K562 (cell line): ENCODE measurements at regions not wholly inside any gene's neighbourhood (a gene's known extent, or its start where the extent isn't known, plus 50 kb on each side); places are given as distances from the start of the nearest gene placed in this dataset.

Source experiments
- AFF1 ChIP-seq, 2 experiments: fragments of 450-650 bp; IDR thresholded peaks; 2 replicates each; pipeline ENCODE4 v1.6.1; 2018; ENCODE audit warnings: mild to moderate bottlenecking in 2 of 2, low read depth in 1 of 2; ENCODE audit not compliant: partially characterized antibody in 2 of 2
- E2F1 ChIP-seq: sonication (generic); formaldehyde crosslinking; IDR thresholded peaks from 2 replicates; pipeline ENCODE4 v1.8.1; 2023; ENCODE audit warnings: mild to moderate bottlenecking, missing genetic modification reagents, moderate library complexity
- ELK1 ChIP-seq: sonication (generic); formaldehyde crosslinking; IDR thresholded peaks from 2 replicates; pipeline ENCODE4 v1.8.1; 2022; ENCODE audit warnings: missing genetic modification reagents
- EP400 ChIP-seq: fragments of 450-650 bp; IDR thresholded peaks from 2 replicates; pipeline ENCODE4 v1.6.1; 2017; ENCODE audit warnings: antibody characterized with exemption, mild to moderate bottlenecking, moderate library complexity
- FOXK1 ChIP-seq: sonication (generic); formaldehyde crosslinking; IDR thresholded peaks from 2 replicates; pipeline ENCODE4 v1.8.0; 2022; ENCODE audit warnings: missing genetic modification reagents, mild to moderate bottlenecking, borderline replicate concordance
- KAT7 ChIP-seq: sonication (generic); formaldehyde crosslinking; IDR thresholded peaks from 2 replicates; pipeline ENCODE4 v1.8.0; 2022; ENCODE audit warnings: missing genetic modification reagents, mild to moderate bottlenecking, borderline replicate concordance
- KLF1 ChIP-seq: fragments of 450-650 bp; IDR thresholded peaks from 2 replicates; pipeline ENCODE4 v1.6.1; 2016; ENCODE audit warnings: missing genetic modification characterization, missing compliant biosample characterization
- NR0B1 ChIP-seq: fragments of 450-650 bp; IDR thresholded peaks from one replicate; pipeline ENCODE4 v1.6.1; 2018; ENCODE audit warnings: mild to moderate bottlenecking, moderate library complexity; ENCODE audit not compliant: partially characterized antibody
- PHTF2 ChIP-seq: fragments of 250-450 bp; sonication (Bioruptor Pico); IDR thresholded peaks from 2 replicates; pipeline ENCODE4 v1.5.0; 2021; ENCODE audit warnings: mild to moderate bottlenecking
- PREB ChIP-seq: sonication (generic); formaldehyde crosslinking; IDR thresholded peaks from 2 replicates; pipeline ENCODE4 v1.8.1; 2023; ENCODE audit warnings: mild to moderate bottlenecking, missing genetic modification reagents
- RUNX1 ChIP-seq: sonication (generic); IDR thresholded peaks from 2 replicates; pipeline ENCODE4 v1.6.1; 2016; ENCODE audit warnings: antibody characterized with exemption, low read depth
- SMARCA5 ChIP-seq: fragments of 450-650 bp; IDR thresholded peaks from 2 replicates; pipeline ENCODE4 v1.6.1; 2016
- TAF9B ChIP-seq: fragments of 450-650 bp; IDR thresholded peaks from 2 replicates; pipeline ENCODE4 v1.6.1; 2018; ENCODE audit warnings: mild to moderate bottlenecking; ENCODE audit not compliant: partially characterized antibody
- ZNF134 ChIP-seq: fragments of 250-450 bp; sonication (Bioruptor Pico); conservative IDR thresholded peaks from 2 replicates; pipeline ENCODE4 v1.4.0; 2020
- ZNF707 ChIP-seq: fragments of 250-450 bp; sonication (Bioruptor Pico); conservative IDR thresholded peaks from 2 replicates; pipeline ENCODE4 v1.8.0; 2022; ENCODE audit warnings: inconsistent platforms, mild to moderate bottlenecking, moderate library complexity
- ZNF717 ChIP-seq: fragments of 250-450 bp; sonication (Bioruptor Pico); IDR thresholded peaks from 2 replicates; pipeline ENCODE4 v1.5.0; 2021
- TF ChIP-seq, protein P1 (sequence below): fragments of 450-650 bp; IDR thresholded peaks from 2 replicates; pipeline ENCODE4 v1.6.1; 2016; ENCODE audit warnings: mild to moderate bottlenecking
- TF ChIP-seq, protein P2 (sequence below): fragments of 250-450 bp; sonication (Bioruptor Pico); IDR thresholded peaks from 2 replicates; pipeline ENCODE4 v1.8.0; 2021; ENCODE audit warnings: moderate library complexity, mild to moderate bottlenecking, inconsistent platforms

DNA sequence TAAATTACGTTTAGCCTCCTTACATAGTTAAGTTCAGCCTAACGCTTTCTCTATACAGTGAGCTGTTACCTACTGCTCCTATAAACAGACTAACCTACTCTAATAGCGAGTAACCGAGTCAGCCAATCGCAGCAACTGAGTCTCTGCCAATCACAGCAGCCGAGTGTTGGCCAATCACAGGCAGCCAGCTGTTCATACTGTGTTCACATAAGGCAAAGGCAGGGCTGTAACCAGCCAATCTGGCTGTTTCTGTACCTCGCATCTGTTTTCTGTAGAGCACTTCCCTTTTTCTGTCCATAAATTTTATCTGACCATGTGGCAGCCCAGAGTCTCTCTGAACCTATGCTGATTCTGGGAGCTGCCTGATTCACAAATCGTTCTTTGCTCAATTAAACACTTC, 263.9 kb upstream of the JARID2 start (continued):
- TF ChIP-seq PREB (CRISPR knock-in tag) (no peak), FOXK1 (CRISPR knock-in tag) (no peak), KLF1 (no peak), ZNF707 (CRISPR knock-in tag) (no peak), NR0B1 (no peak), KAT7 (CRISPR knock-in tag) (no peak), AFF1 (IDR thresholded peaks at IDR 0.05; ENCODE audit: low read depth in 1 of 2, partially characterized antibody in 2 of 2) (no peak), EP400 (peak; percentile 30; the same call in 1 of the 2 replicates), ZNF717 (CRISPR knock-in tag) (no peak), SMARCA5 (no peak), ZNF134 (CRISPR knock-in tag) (no peak), RUNX1 (no peak), PHTF2 (CRISPR knock-in tag) (no peak), E2F1 (CRISPR knock-in tag) (no peak), TAF9B (no peak), ELK1 (CRISPR knock-in tag) (no peak)
- TF ChIP-seq, protein P1, sequence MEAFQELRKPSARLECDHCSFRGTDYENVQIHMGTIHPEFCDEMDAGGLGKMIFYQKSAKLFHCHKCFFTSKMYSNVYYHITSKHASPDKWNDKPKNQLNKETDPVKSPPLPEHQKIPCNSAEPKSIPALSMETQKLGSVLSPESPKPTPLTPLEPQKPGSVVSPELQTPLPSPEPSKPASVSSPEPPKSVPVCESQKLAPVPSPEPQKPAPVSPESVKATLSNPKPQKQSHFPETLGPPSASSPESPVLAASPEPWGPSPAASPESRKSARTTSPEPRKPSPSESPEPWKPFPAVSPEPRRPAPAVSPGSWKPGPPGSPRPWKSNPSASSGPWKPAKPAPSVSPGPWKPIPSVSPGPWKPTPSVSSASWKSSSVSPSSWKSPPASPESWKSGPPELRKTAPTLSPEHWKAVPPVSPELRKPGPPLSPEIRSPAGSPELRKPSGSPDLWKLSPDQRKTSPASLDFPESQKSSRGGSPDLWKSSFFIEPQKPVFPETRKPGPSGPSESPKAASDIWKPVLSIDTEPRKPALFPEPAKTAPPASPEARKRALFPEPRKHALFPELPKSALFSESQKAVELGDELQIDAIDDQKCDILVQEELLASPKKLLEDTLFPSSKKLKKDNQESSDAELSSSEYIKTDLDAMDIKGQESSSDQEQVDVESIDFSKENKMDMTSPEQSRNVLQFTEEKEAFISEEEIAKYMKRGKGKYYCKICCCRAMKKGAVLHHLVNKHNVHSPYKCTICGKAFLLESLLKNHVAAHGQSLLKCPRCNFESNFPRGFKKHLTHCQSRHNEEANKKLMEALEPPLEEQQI = peak; percentile 69; the same call in 1 of the 2 replicates
- TF ChIP-seq, protein P2, sequence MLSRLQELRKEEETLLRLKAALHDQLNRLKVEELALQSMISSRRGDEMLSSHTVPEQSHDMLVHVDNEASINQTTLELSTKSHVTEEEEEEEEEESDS = no peak
